ENCODE measurements at regions not wholly inside any gene's neighbourhood (a gene's known extent, or its start where the extent isn't known, plus 50 kb on each side); places are given as distances from the start of the nearest gene placed in this dataset.
A peak's percentile ranks its signal among the peaks of the same experiment; 100 is the strongest.

- peak; percentile 5 for DNase-seq (ENCODE audit: low read depth)
- in situ Hi-C loops (cut with HindIII; ENCODE audit: low sequenced_read_pairs): no loop called here
- no peak overlapping the region for H3K4me3 ChIP-seq (ENCODE audit: low read depth, low read length)
- no peak for TF ChIP-seq CTCF (IDR thresholded peaks at IDR 0.05; ENCODE audit: low read depth, low read length, missing control alignments)
These were observed 81.0 kb upstream of the CACUL1 start for GRCh38 chr10:118835682-118836326.

- TF ChIP-seq CTCF (IDR thresholded peaks at IDR 0.05; ENCODE audit: low read depth, low read length, missing control alignments): no peak
- in situ Hi-C loops (cut with HindIII; ENCODE audit: low sequenced_read_pairs): no loop called here
- H3K4me3 ChIP-seq (ENCODE audit: low read depth, low read length): no peak overlapping the region
- no peak for DNase-seq (ENCODE audit: low read depth)
These were observed 83.6 kb upstream of the CACUL1 start for GRCh38 chr10:118838364-118838763.

- H3K4me3 ChIP-seq (ENCODE audit: low read depth, low read length): no peak overlapping the region
- TF ChIP-seq CTCF (IDR thresholded peaks at IDR 0.05; ENCODE audit: low read depth, low read length, missing control alignments): no peak
- no peak for DNase-seq (ENCODE audit: low read depth)
- in situ Hi-C loops (cut with HindIII; ENCODE audit: low sequenced_read_pairs): no loop called here
These were observed 84.6 kb upstream of the CACUL1 start for GRCh38 chr10:118839348-118839747.

- no peak overlapping the region for H3K4me3 ChIP-seq (ENCODE audit: low read depth, low read length)
- no peak for DNase-seq (ENCODE audit: low read depth)
- no peak for TF ChIP-seq CTCF (IDR thresholded peaks at IDR 0.05; ENCODE audit: low read depth, low read length, missing control alignments)
- in situ Hi-C loops (cut with HindIII; ENCODE audit: low sequenced_read_pairs): no loop called here
These were observed 85.5 kb upstream of the CACUL1 start for GRCh38 chr10:118840071-118840775.

GRCh38 chr10:118840776-118841468 lies 86.2 kb upstream of the CACUL1 start:
- in situ Hi-C loops (cut with HindIII; ENCODE audit: low sequenced_read_pairs): no loop called here
- no peak for DNase-seq (ENCODE audit: low read depth)
- TF ChIP-seq CTCF (IDR thresholded peaks at IDR 0.05; ENCODE audit: low read depth, low read length, missing control alignments): no peak

GRCh38 chr10:118841881-118842605 lies 87.3 kb upstream of the CACUL1 start:
- in situ Hi-C loops (cut with HindIII; ENCODE audit: low sequenced_read_pairs): no loop called here
- no peak overlapping the region for H3K4me3 ChIP-seq (ENCODE audit: low read depth, low read length)
- DNase-seq (ENCODE audit: low read depth): no peak
- TF ChIP-seq CTCF (IDR thresholded peaks at IDR 0.05; ENCODE audit: low read depth, low read length, missing control alignments): no peak

More at GRCh38 chr10:118840776-118841468, 86.2 kb upstream of the CACUL1 start:
- no peak overlapping the region for H3K4me3 ChIP-seq (ENCODE audit: low read depth, low read length)

Data from astrocyte of the cerebellum (primary cell).